Smooth muscle cell (in vitro differentiated cells): ENCODE measurements at regions not wholly inside any gene's neighbourhood (a gene's known extent, or its start where the extent isn't known, plus 50 kb on each side); places are given as distances from the start of the nearest gene placed in this dataset.

Source experiments
- DNase-seq: peaks from one replicate; lab custom pipeline; 2025; ENCODE audit not compliant: unreplicated experiment; lab: John Stamatoyannopoulos, UW
- H2AFZ ChIP-seq: fragments of 200-600 bp; sonication (generic); 2 replicates; pipeline ENCODE4 v1.6.0; 2016; ENCODE audit warnings: antibody characterized with exemption, low read depth, mild to moderate bottlenecking
- H3F3A ChIP-seq: fragments of 200-600 bp; sonication (generic); 2 replicates; pipeline ENCODE4 v1.6.0; 2017; ENCODE audit warnings: antibody characterized with exemption, low read depth
- H3K27ac ChIP-seq: fragments of 200-600 bp; sonication (generic); 2 replicates; pipeline ENCODE4 v1.5.1; 2016; ENCODE audit warnings: low read depth, mild to moderate bottlenecking
- H3K27me3 ChIP-seq: fragments of 200-600 bp; sonication (generic); 2 replicates; pipeline ENCODE4 v1.6.1; 2016; ENCODE audit warnings: low read depth, mild to moderate bottlenecking
- H3K36me3 ChIP-seq: fragments of 200-600 bp; sonication (generic); 2 replicates; pipeline ENCODE4 v1.5.1; 2016; ENCODE audit warnings: low read depth
- H3K4me1 ChIP-seq: fragments of 200-600 bp; sonication (generic); 2 replicates; pipeline ENCODE4 v1.5.1; 2016; ENCODE audit warnings: low read depth
- H3K4me2 ChIP-seq: fragments of 200-600 bp; sonication (generic); 2 replicates; pipeline ENCODE4 v1.6.0; 2016; ENCODE audit warnings: mild to moderate bottlenecking
- H3K4me3 ChIP-seq: fragments of 200-600 bp; sonication (generic); 2 replicates; pipeline ENCODE4 v1.5.1; 2016; ENCODE audit warnings: mild to moderate bottlenecking
- H3K79me2 ChIP-seq: fragments of 200-600 bp; sonication (generic); 2 replicates; pipeline ENCODE4 v1.6.0; 2016; ENCODE audit warnings: low read depth, mild to moderate bottlenecking
- H3K9ac ChIP-seq: fragments of 200-600 bp; sonication (generic); 2 replicates; pipeline ENCODE4 v1.6.0; 2016; ENCODE audit warnings: low read depth
- H3K9me3 ChIP-seq: fragments of 200-600 bp; sonication (generic); replicated peaks from 2 replicates; pipeline ENCODE4 v1.5.1; 2016; ENCODE audit warnings: low read depth
- H4K20me1 ChIP-seq: fragments of 200-600 bp; sonication (generic); 2 replicates; pipeline ENCODE4 v1.6.0; 2016; ENCODE audit warnings: low read depth
- WGBS: methylation state at CpG from one replicate; pipeline ENCODE4 v1.1.7; 2016; ENCODE audit warnings: low lambda C conversion rate; 5-methylcytosine and 5-hydroxymethylcytosine counted together
- TF ChIP-seq, protein P1 (sequence below): fragments of 200-600 bp; sonication (generic); IDR thresholded peaks from 2 replicates; pipeline ENCODE4 v1.5.1; 2017; ENCODE audit warnings: borderline replicate concordance, mild to moderate bottlenecking, antibody characterized with exemption; ENCODE audit not compliant: insufficient read depth, poor library complexity, severe bottlenecking

DNA sequence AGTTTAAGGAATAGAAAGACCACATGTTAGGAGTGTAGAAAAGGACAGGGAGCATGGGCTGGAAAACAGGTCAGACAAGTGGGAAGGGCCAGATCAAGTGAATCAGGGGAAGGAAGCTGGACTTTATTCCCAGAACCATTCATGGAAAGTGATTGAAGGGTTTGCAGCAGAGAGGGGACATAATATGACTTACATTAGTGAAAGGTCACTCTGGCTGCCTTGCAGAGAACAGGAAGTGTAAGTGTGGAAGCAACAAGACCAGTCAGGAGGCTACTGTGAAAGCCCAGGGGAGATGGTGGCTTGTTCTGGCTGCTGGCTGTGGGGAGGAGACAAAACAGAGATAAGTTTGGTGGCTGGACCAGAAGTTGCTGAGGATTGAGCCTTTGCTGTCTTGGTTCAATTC lies 69.1 kb downstream of the VCPKMT start:
- Histone ChIP-seq H3K27me3 (no peaks in the 10 kb centered on the region), H3K79me2 (no peaks in the 10 kb centered on the region), H3K27ac (no peak overlapping the region), H2AFZ (no peak overlapping the region), H4K20me1 (no peaks in the 10 kb centered on the region), H3K36me3 (no peaks in the 10 kb centered on the region), H3K9ac (no peak overlapping the region), H3F3A (no peaks in the 10 kb centered on the region), H3K9me3 (no peaks in the 10 kb centered on the region), H3K4me3 (no peak overlapping the region), H3K4me2 (no peak overlapping the region), H3K4me1 (no peaks in the 10 kb centered on the region)
- no peak for DNase-seq
- TF ChIP-seq, protein P1, sequence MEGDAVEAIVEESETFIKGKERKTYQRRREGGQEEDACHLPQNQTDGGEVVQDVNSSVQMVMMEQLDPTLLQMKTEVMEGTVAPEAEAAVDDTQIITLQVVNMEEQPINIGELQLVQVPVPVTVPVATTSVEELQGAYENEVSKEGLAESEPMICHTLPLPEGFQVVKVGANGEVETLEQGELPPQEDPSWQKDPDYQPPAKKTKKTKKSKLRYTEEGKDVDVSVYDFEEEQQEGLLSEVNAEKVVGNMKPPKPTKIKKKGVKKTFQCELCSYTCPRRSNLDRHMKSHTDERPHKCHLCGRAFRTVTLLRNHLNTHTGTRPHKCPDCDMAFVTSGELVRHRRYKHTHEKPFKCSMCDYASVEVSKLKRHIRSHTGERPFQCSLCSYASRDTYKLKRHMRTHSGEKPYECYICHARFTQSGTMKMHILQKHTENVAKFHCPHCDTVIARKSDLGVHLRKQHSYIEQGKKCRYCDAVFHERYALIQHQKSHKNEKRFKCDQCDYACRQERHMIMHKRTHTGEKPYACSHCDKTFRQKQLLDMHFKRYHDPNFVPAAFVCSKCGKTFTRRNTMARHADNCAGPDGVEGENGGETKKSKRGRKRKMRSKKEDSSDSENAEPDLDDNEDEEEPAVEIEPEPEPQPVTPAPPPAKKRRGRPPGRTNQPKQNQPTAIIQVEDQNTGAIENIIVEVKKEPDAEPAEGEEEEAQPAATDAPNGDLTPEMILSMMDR, result no peak

DNA sequence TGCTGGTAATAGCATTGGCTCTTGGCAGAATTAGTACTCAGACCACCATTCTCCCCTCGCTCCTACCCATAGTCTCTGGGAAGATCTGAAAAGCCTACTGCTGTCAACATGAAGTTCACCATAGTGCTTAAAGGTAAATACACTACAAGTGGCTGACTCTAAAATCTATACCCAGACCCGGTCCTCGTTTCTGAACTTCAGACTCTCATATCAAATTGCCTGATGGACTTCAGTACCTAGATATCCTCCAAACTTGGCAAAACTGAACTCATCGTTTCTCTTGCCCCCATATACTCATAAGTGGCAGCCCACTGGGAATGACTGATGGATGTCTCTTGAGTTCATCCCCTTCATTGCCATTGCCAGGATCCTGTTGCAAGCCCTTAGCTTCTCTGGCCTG lies 67.3 kb downstream of the VCPKMT start:
- H2AFZ ChIP-seq, result no peak overlapping the region
- no peaks in the 10 kb centered on the region for H3K9me3 ChIP-seq
- no peak overlapping the region for H3K4me3 ChIP-seq
- no peaks in the 10 kb centered on the region for H3K4me1 ChIP-seq
- H3K36me3 ChIP-seq, result no peaks in the 10 kb centered on the region
- no peak overlapping the region for H3K9ac ChIP-seq
- no peaks in the 10 kb centered on the region for H3F3A ChIP-seq
- no peaks in the 10 kb centered on the region for H4K20me1 ChIP-seq
- DNase-seq, result no peak
- TF ChIP-seq, protein P1, result no peak
- H3K79me2 ChIP-seq, result no peaks in the 10 kb centered on the region
- H3K4me2 ChIP-seq, result no peak overlapping the region
- no peaks in the 10 kb centered on the region for H3K27me3 ChIP-seq
- 90% methylated on average over 4 of the region's 4 CpGs for WGBS
- H3K27ac ChIP-seq, result no peak overlapping the region

DNA sequence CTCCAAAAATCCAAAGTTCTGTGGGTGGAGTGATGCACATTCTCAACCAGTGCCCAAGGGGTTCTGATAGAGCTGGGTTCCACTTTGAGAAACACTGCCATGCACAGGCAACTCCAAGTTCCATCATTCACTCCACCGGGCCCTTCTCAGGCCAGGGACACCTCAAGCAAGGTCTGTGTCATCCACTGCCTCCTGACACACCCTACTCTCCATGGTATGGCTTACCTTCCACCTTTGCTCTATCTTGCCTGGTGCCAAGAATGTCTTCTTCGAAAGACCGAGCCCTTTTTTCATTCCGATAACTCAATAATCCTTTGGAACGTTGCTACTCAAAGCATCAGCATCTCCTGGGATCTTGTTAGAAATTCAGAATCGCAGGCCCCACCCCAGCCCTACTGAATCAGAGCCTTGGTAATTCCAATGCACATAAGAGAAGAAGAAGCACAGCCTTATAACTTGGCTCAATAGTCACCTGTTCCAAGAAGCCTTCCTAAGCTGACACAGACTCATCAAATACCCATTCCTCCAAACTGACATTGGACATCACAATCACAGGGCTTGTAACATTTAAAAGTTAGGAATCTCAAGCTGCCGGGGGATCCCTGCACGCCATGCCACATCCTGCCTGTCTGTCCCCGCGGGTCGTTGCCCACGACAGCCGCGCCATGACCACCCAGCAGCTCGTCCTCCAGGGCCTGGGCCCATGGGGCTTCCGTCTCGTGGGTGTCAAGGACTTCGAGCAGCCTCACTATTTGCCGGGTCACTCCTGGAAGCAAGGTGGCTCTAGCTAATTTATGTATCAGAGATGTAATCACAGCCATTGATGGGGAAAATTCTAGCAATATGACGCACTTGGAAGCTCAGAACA lies 66.4 kb downstream of the VCPKMT start:
- H3K27ac ChIP-seq, result no peak overlapping the region
- H3K79me2 ChIP-seq, result no peaks in the 10 kb centered on the region
- TF ChIP-seq, protein P1, result no peak
- H3K4me2 ChIP-seq, result no peak overlapping the region
- no peaks in the 10 kb centered on the region for H4K20me1 ChIP-seq
- H2AFZ ChIP-seq, result no peak overlapping the region
- H3K9ac ChIP-seq, result no peak overlapping the region
- H3F3A ChIP-seq, result no peaks in the 10 kb centered on the region
- no peaks in the 10 kb centered on the region for H3K36me3 ChIP-seq
- H3K4me3 ChIP-seq, result no peak overlapping the region
- no peaks in the 10 kb centered on the region for H3K27me3 ChIP-seq
- DNase-seq, result no peak
- no peaks in the 10 kb centered on the region for H3K4me1 ChIP-seq
- 97% methylated on average over 20 of the region's 20 CpGs for WGBS
- no peaks in the 10 kb centered on the region for H3K9me3 ChIP-seq

DNA sequence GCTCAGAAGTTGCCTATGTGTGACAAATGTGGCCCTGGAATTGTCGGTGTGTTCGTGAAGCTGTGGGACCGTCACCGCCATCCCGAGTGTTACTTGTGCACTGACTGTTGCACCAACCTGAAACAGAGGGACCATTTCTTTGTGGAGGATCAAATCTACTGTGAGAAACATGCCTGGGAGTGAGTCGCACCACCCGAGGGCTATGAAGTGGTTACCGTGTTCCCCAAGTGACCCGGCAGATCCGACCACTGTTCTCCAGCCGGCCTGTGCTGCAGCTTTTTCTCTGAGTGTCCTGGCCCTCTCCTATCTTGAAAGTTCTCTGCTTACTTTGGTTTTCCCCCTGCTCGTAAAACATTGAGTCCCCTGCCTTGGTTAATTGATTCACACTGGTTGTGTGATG lies 65.3 kb downstream of the VCPKMT start:
- Histone ChIP-seq H3F3A (no peaks in the 10 kb centered on the region), H3K9me3 (no peaks in the 10 kb centered on the region), H3K4me3 (no peak overlapping the region), H3K79me2 (no peaks in the 10 kb centered on the region), H3K27ac (no peak overlapping the region), H2AFZ (no peak overlapping the region), H3K9ac (no peak overlapping the region), H3K27me3 (no peaks in the 10 kb centered on the region), H3K36me3 (no peaks in the 10 kb centered on the region), H3K4me2 (no peak overlapping the region), H3K4me1 (no peaks in the 10 kb centered on the region), H4K20me1 (no peaks in the 10 kb centered on the region)
- 70% methylated on average over 12 of the region's 12 CpGs for WGBS
- TF ChIP-seq, protein P1, result no peak
- DNase-seq, result no peak
